GM18508 (cell line): ENCODE measurements at regions not wholly inside any gene's neighbourhood (a gene's known extent, or its start where the extent isn't known, plus 50 kb on each side); places are given as distances from the start of the nearest gene placed in this dataset.
A peak's percentile ranks its signal among the peaks of the same experiment; 100 is the strongest.
"Not testable (repeated sequence)": the region's sequence is repeated elsewhere in the genome, so short reads cannot be mapped to it uniquely, and the experiment has no call there.

Experiments
- ATAC-seq: cut with Tn5 transposase; IDR thresholded peaks from one replicate; pipeline ENCODE4 v1.9.1; 2021; ENCODE audit warnings: moderate number of reproducible peaks; ENCODE audit not compliant: insufficient read depth, unreplicated experiment

- no peak for ATAC-seq
These were observed 142.9 kb upstream of the NXPH2 start for GRCh38 chr2:138922973-138923563.

GRCh38 chr2:138919120-138919747, 139.0 kb upstream of the NXPH2 start:
- no peak for ATAC-seq

DNA sequence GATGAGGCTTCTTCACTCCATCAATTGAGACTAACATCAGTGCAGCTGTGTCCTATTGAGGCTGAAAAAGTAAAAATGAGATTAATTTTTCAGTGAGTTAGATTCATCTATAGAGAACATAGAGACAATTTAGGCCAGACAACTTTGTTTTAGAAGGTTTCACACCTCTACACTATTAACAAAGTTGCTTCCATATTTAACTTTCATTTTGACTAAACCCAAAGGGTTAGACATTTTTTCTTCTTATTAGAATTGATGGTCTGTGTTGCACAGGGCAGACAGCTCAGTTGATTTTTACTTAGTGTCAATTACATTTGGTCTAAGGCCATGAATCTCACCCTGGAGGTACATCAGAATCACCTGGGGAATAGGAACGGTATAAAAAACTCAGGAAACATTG, 130.2 kb upstream of the NXPH2 start:
- ATAC-seq = no peak

GRCh38 chr2:138906549-138906948, 126.4 kb upstream of the NXPH2 start:
- no peak for ATAC-seq

- ATAC-seq = no peak
These were observed 122.2 kb upstream of the NXPH2 start for GRCh38 chr2:138902239-138902871.

- no peak for ATAC-seq
These were observed 121.3 kb upstream of the NXPH2 start for GRCh38 chr2:138901530-138901929.

DNA sequence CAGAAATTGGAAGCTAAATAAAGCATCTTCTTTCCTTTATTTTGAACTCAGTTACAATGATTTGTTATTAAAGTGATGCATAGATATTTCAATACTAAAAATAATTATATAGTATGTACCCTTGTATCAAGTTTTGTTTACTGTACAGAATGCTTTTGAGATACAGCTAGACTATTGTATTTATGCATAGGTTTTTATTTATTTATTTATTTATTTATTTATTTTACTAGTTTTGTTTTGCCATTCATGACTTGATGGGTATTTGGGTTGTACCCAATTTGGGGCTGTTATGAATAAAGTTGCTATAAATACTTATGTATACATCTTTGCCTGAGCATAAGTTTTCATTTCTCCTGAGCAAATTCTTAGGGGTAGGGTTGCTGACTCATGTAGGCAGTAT, 118.7 kb upstream of the NXPH2 start:
- no peak for ATAC-seq

GRCh38 chr2:138897274-138897673, 117.1 kb upstream of the NXPH2 start:
- no peak for ATAC-seq

- no peak for ATAC-seq
These were observed 113.6 kb upstream of the NXPH2 start for GRCh38 chr2:138893746-138894145.

DNA sequence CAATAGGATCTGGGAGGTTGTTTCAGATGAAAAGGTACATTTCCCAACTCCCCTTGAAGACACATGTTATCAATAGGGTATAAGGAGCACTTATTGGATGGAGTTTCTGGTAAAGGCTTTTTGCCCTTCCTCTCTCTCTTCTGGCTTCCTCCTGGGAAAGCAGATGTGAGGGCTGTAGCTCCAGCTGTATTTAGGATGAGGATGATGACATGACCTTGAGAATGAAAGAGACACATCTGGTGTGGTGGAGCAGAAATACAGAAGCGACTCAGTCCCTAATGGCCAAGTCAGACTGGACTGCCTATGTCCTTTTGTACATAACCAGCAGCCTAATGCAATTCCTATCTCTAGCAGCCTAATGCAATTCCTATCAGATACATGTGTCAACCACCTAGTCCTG, 100.9 kb upstream of the NXPH2 start:
- no peak for ATAC-seq

DNA sequence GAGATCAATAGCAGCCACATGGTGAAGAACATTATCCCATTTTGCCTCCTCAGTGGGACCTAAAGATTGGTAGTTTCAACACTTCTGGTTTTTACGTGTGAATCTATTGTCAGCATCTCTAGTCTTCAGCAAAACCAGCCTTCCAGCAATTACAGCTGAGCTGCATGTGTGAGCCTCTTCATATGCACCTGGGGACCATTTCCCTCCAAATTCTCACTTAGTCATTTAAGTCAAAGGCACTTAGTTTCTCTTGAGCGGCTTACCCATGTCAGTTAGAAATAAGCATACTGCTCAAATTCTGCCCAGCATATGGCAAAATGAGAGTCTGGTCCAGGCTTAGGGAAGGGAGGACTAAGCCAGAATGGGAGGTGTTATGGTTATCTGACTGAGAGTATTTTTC, 99.7 kb upstream of the NXPH2 start:
- no peak for ATAC-seq

DNA sequence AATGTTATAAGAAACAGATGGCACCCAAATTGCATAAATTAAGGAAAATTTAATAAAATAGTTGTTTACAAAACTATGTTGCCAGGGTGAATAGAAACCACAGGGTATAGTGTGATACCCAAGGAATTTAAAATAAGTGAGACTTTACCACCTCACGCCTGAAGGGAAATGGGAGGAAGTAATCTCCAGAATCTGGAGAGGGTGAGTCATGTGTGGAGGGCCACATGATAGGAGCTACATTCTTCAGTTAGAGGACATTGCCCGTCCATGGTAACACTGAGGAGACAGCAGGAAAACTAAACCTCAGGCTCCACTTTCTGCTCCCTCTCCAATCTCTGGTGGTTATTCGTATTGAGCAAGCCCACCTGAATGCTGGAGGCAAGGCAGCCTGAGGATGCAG, 97.2 kb upstream of the NXPH2 start:
- no peak for ATAC-seq

DNA sequence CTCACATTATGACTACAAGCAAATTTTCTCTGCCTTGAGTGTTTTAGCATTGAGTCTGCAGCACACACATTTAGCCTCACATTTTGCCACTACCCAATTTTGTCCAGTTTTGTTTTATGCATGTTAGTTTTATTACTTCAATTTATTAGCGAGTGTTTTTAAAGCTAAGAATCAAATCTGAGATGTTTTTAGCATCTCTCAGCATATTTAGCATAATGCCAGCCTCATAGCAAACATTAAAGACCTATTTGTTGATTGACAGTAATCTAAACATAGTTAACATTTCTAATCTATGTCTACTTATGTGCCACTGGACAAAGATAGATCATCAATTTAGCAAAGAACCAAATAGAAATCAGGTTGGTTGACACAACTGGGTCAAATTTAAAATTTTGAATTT, 94.1 kb upstream of the NXPH2 start:
- ATAC-seq = no peak

GRCh38 chr2:138872116-138872515, 91.9 kb upstream of the NXPH2 start:
- ATAC-seq = not testable (repeated sequence)

- no peak for ATAC-seq
These were observed 91.1 kb upstream of the NXPH2 start for GRCh38 chr2:138871312-138871711.

DNA sequence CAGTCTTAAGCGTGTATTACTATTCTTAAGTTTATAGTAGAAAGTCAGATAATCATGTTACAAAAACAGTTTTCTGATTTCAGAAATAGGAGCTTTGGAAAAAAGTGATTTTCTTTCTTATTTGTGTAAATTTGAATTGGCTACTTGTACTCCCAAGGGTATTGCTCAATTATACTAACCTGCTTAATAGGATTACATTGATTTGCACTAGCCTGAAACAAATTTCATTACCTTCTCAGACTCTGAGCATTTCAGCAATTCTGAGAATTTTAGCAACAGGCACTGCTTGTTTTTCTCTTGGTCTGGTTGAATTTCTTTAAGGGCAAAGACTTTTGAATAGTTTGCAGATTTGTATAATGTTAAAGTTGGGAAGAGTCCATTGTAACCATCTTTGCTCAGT, 87.2 kb upstream of the NXPH2 start:
- no peak for ATAC-seq

DNA sequence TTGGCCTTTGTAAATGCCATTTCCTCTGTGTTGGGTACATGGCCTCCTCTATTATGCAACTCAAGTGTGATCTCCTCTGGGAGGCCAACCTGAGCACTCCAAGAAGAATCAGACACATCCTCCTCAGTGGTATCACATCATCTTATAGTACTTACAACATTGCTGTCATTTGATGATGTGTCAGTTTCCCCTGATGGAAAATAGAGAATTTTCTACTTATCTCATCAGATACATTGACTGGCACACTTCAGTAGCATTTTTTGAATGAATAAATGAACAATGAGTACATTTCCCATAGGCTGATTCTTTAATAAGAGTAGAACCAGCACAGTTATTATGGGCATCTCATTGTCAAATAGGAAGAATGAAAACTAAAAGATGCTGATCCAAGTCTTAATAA, 86.6 kb upstream of the NXPH2 start:
- no peak for ATAC-seq

DNA sequence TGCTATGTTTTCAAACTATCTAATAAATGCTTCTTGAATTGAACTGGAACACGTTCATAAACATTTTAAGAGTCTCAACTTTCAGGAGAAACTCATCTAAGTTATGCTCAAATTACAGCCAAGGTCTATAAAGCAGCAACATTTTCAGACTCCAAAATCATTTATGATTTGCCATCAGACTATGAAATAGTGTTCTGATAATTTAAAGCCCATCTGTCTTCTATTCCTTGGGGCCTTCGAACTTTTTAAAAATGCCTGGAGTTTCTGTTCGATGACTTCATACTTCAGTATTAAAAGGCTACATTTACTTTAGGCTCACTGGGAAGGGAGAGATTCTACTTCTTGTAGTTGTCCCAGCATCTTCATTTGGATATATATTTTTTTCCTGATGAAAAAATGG, 73.6 kb upstream of the NXPH2 start:
- ATAC-seq = no peak

GRCh38 chr2:138853296-138853695, 73.1 kb upstream of the NXPH2 start:
- ATAC-seq = no peak

- ATAC-seq = peak; percentile 77
These were observed 66.1 kb upstream of the NXPH2 start for GRCh38 chr2:138846216-138846821.

DNA sequence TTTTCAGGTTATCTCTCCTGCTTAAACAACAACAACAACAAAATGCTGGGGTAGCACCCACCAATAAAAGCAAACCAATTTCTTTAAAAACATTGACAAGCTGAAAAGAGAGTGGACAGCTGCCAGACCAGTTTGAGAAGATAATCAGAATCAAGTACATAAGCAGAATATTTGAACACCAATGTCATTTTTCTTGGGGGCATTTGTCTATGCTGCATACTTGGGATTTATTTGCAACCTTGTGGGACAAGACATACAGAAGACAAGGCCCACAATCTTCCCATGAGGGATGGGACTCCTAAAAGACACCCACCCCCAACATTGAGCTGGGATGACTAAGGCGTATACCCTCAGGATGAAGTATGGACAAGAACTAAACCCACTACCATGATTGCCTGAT, 62.2 kb upstream of the NXPH2 start:
- ATAC-seq = no peak

DNA sequence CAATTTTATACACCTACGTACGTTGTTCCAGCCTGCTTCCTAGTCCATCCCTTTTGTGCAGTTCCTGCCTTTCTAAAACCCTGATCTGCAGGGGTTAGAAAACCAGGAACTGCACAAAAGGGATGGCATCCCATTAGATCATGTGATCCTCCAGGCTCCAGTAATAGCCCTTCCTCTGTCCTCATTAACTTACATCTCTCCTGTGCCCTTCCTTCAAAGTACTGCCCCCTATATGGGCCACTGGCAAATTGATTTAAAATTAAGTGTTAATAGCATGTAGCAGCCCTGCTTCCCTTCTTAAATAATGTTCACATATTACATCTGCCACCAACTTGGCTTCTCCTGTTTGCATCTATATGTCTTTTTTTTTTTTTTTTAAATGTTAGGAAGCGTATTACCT, 61.3 kb upstream of the NXPH2 start:
- ATAC-seq = no peak
